Activated naive CD8-positive, alpha-beta T cell treated with anti-CD3 and anti-CD28 coated beads for 36 hours (primary cell): ENCODE measurements at regions not wholly inside any gene's neighbourhood (a gene's known extent, or its start where the extent isn't known, plus 50 kb on each side); places are given as distances from the start of the nearest gene placed in this dataset.

Experiments
- DNase-seq: peaks from one replicate; pipeline ENCODE4 v3.0.0; 2021
- H3K27ac Mint-ChIP-seq: one replicate; pipeline ENCODE4 v1.8.0; 2022; ENCODE audit warnings: mild to moderate bottlenecking, moderate library complexity, mixed read lengths
- H3K27me3 Mint-ChIP-seq: one replicate; pipeline ENCODE4 v1.8.0; 2022; ENCODE audit warnings: mild to moderate bottlenecking, mixed read lengths
- H3K36me3 Mint-ChIP-seq: one replicate; pipeline ENCODE4 v1.8.0; 2021; ENCODE audit warnings: mild to moderate bottlenecking, mixed read lengths
- H3K4me1 Mint-ChIP-seq: one replicate; pipeline ENCODE4 v1.8.0; 2021; ENCODE audit warnings: mixed read lengths
- H3K4me3 Mint-ChIP-seq: one replicate; pipeline ENCODE4 v1.8.0; 2022; ENCODE audit warnings: mild to moderate bottlenecking, moderate library complexity, mixed read lengths
- H3K9me3 Mint-ChIP-seq: one replicate; pipeline ENCODE4 v1.8.0; 2022; ENCODE audit warnings: mixed read lengths

GRCh38 chr6:132003516-132004178 is 52.5 kb upstream of the CCN2 start:
- no peak overlapping the region for H3K27ac Mint-ChIP-seq
- no peak overlapping the region for H3K4me3 Mint-ChIP-seq
- H3K4me1 Mint-ChIP-seq: peaks cover 2% of the 10 kb centered on the region
- DNase-seq: no peak
- peaks cover 9% of the 10 kb centered on the region for H3K9me3 Mint-ChIP-seq
- H3K27me3 Mint-ChIP-seq: peaks cover 4% of the 10 kb centered on the region
- no peaks in the 10 kb centered on the region for H3K36me3 Mint-ChIP-seq
